CD14-positive monocyte (primary cell): ENCODE measurements at regions not wholly inside any gene's neighbourhood (a gene's known extent, or its start where the extent isn't known, plus 50 kb on each side); places are given as distances from the start of the nearest gene placed in this dataset.
"Not testable (repeated sequence)": the region's sequence is repeated elsewhere in the genome, so short reads cannot be mapped to it uniquely, and the experiment has no call there.

ENCODE experiments used
- DNase-seq, 3 donors: peaks; one replicate each; pipeline ENCODE4 v3.0.0-alpha.2; 2011 to 2022
- H2AFZ ChIP-seq: 2 replicates; pipeline ENCODE4 v1.6.0; 2012; ENCODE audit warnings: mild to moderate bottlenecking, low read depth, low read length, inconsistent platforms; ENCODE audit not compliant: insufficient read depth, poor library complexity, severe bottlenecking
- H3K27ac ChIP-seq, 2 donors: 1 replicate in 1 of 2; 2 replicates in 1 of 2; pipeline ENCODE4 v1.5.1; 2012 to 2013; ENCODE audit warnings: low read length in 2 of 2, control low read depth in 1 of 2, inconsistent platforms in 1 of 2, low read depth in 1 of 2, mild to moderate bottlenecking in 1 of 2
- H3K27me3 ChIP-seq, 2 donors: one replicate each; pipeline versions ENCODE4 v1.6.0 to v1.6.1; 2011 to 2013; ENCODE audit warnings: low read length in 2 of 2; ENCODE audit not compliant: control insufficient read depth in 2 of 2, insufficient read depth in 2 of 2
- H3K36me3 ChIP-seq, 2 donors: replicated peaks in 1 of 2; 1 replicate in 1 of 2; 2 replicates in 1 of 2; pipeline versions ENCODE4 v1.5.1 to v1.6.1; 2012 to 2013; ENCODE audit warnings: low read length in 2 of 2, control low read depth in 1 of 2, inconsistent platforms in 1 of 2, mild to moderate bottlenecking in 1 of 2; ENCODE audit not compliant: insufficient read depth in 2 of 2, control insufficient read depth in 1 of 2
- H3K4me1 ChIP-seq, 2 donors: 1 replicate in 1 of 2; 2 replicates in 1 of 2; pipeline versions ENCODE4 v1.5.1 to v1.6.1; 2012 to 2013; ENCODE audit warnings: low read length in 2 of 2, control low read depth in 1 of 2, inconsistent platforms in 1 of 2, mild to moderate bottlenecking in 1 of 2, moderate library complexity in 1 of 2; ENCODE audit not compliant: insufficient read depth in 2 of 2, control insufficient read depth in 1 of 2
- H3K4me2 ChIP-seq: replicated peaks from 2 replicates; pipeline ENCODE3; 2012; ENCODE audit warnings: low read length, moderate library complexity, mild to moderate bottlenecking; ENCODE audit not compliant: poor library complexity, severe bottlenecking; ENCODE audit errors: extremely low read depth
- H3K4me3 ChIP-seq, 3 experiments: fragments of 200-600 bp in 1 of 3; sonication (generic) in 1 of 3; replicated peaks in 1 of 3; 1 replicate in 2 of 3; 2 replicates in 1 of 3; pipeline ENCODE4 v1.5.1; 2011 to 2013; ENCODE audit warnings: low read length in 3 of 3, mild to moderate bottlenecking in 3 of 3, control low read depth in 2 of 3, low read depth in 2 of 3, inconsistent platforms in 1 of 3, moderate library complexity in 1 of 3
- H3K79me2 ChIP-seq: 2 replicates; pipeline ENCODE4 v1.6.0; 2012; ENCODE audit warnings: mild to moderate bottlenecking, control low read depth, inconsistent platforms, low read length, moderate library complexity; ENCODE audit not compliant: insufficient read depth
- H3K9ac ChIP-seq: 2 replicates; pipeline ENCODE4 v1.6.0; 2017; ENCODE audit warnings: low read length, mild to moderate bottlenecking; ENCODE audit not compliant: insufficient read depth, poor library complexity, severe bottlenecking
- H3K9me3 ChIP-seq, 2 donors: replicated peaks in 1 of 2; 1 replicate in 1 of 2; 2 replicates in 1 of 2; pipeline versions ENCODE4 v1.5.1 to v1.6.1; 2012 to 2013; ENCODE audit warnings: low read length in 2 of 2, control low read depth in 1 of 2; ENCODE audit not compliant: control insufficient read depth in 1 of 2, insufficient read depth in 1 of 2
- H4K20me1 ChIP-seq: 2 replicates; pipeline ENCODE4 v1.6.0; 2012; ENCODE audit warnings: mild to moderate bottlenecking, low read length, control low read depth, moderate library complexity; ENCODE audit not compliant: insufficient read depth
- H3K27ac Mint-ChIP-seq, 7 donors: one replicate each; pipeline ENCODE4 v1.8.0; 2020; ENCODE audit warnings: mild to moderate bottlenecking in 7 of 7, mixed read lengths in 7 of 7, moderate library complexity in 6 of 7, inconsistent platforms in 2 of 7
- H3K27me3 Mint-ChIP-seq, 3 donors: one replicate each; pipeline ENCODE4 v1.8.0; 2021 to 2022; ENCODE audit warnings: low read depth in 3 of 3, mild to moderate bottlenecking in 3 of 3, mixed read lengths in 3 of 3, moderate library complexity in 3 of 3, inconsistent platforms in 1 of 3
- H3K36me3 Mint-ChIP-seq, 2 donors: one replicate each; pipeline ENCODE4 v1.8.0; 2020; ENCODE audit warnings: mixed read lengths in 2 of 2, inconsistent platforms in 1 of 2, mild to moderate bottlenecking in 1 of 2
- H3K4me1 Mint-ChIP-seq: one replicate; pipeline ENCODE4 v1.8.0; 2020; ENCODE audit warnings: mild to moderate bottlenecking, mixed read lengths
- H3K4me3 Mint-ChIP-seq, 2 donors: one replicate each; pipeline ENCODE4 v1.8.0; 2020; ENCODE audit warnings: mild to moderate bottlenecking in 2 of 2, mixed read lengths in 2 of 2, moderate library complexity in 1 of 2
- H3K9me3 Mint-ChIP-seq, 7 donors: one replicate each; pipeline ENCODE4 v1.8.0; 2020 to 2022; ENCODE audit warnings: mixed read lengths in 7 of 7, mild to moderate bottlenecking in 6 of 7, moderate library complexity in 6 of 7, inconsistent platforms in 2 of 7
- WGBS: methylation state at CpG from one replicate; pipeline ENCODE4 v1.1.5; 2013; ENCODE audit warnings: missing lambda C conversion rate; ENCODE audit not compliant: insufficient coverage; 5-methylcytosine and 5-hydroxymethylcytosine counted together
- intact Hi-C, 2 donors: fragments of 100-400 bp; cut with micrococcal nuclease; formaldehyde crosslinking; loops; one replicate each; pipeline versions ENCODE4 v1.15.0 to v1.15.1; 2023
- TF ChIP-seq, protein P1 (sequence below): fragments of 200-600 bp; IDR thresholded peaks from one replicate; pipeline ENCODE4 v1.8.0; 2022; ENCODE audit warnings: antibody characterized with exemption, mild to moderate bottlenecking

DNA sequence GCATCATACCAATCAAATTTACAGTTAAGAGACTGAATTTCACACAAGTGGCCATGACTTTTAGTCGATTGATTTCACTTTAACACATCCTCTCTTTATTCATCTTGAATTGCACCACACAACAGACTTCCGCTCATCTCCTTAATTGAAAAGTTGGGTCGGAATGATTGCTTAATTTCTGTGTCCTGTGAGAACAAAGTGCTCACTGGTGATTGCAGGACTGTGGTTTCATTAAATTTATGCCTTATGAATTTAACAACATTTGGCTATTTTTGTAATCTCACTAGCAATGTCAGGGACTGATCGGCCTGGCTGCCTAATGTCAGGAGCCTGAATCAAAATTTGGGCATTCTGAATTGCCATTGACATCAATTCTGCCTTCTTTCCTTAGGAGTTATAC lies 1447.3 kb upstream of the ACO1 start:
- Histone ChIP-seq H3K79me2 (no peaks in the 10 kb centered on the region), H3K9ac (no peak overlapping the region), H3K4me3 (no peak overlapping the region), H3K4me1 (no peaks in the 10 kb centered on the region), H3K36me3 (no peaks in the 10 kb centered on the region), H4K20me1 (no peaks in the 10 kb centered on the region), H3K27ac (no peak overlapping the region), H3K27me3 (no peaks in the 10 kb centered on the region), H3K9me3 (no peaks in the 10 kb centered on the region), H2AFZ (no peak overlapping the region), H3K4me2 (no peak overlapping the region)
- TF ChIP-seq, protein P1, sequence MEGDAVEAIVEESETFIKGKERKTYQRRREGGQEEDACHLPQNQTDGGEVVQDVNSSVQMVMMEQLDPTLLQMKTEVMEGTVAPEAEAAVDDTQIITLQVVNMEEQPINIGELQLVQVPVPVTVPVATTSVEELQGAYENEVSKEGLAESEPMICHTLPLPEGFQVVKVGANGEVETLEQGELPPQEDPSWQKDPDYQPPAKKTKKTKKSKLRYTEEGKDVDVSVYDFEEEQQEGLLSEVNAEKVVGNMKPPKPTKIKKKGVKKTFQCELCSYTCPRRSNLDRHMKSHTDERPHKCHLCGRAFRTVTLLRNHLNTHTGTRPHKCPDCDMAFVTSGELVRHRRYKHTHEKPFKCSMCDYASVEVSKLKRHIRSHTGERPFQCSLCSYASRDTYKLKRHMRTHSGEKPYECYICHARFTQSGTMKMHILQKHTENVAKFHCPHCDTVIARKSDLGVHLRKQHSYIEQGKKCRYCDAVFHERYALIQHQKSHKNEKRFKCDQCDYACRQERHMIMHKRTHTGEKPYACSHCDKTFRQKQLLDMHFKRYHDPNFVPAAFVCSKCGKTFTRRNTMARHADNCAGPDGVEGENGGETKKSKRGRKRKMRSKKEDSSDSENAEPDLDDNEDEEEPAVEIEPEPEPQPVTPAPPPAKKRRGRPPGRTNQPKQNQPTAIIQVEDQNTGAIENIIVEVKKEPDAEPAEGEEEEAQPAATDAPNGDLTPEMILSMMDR: no peak
- intact Hi-C loops: no loop called here
- Mint-ChIP-seq H3K36me3 (no peaks in the 10 kb centered on the region), H3K4me1 (no peaks in the 10 kb centered on the region), H3K27me3 (no peaks in the 10 kb centered on the region), H3K27ac (no peak overlapping the region), H3K4me3 (no peak overlapping the region), H3K9me3 (peaks cover 0 to 2% (median 0%) of the 10 kb centered on the region in 7 donors)
- no CpG with 5 or more reads among the region's 4 CpGs for WGBS
- no peak for DNase-seq

DNA sequence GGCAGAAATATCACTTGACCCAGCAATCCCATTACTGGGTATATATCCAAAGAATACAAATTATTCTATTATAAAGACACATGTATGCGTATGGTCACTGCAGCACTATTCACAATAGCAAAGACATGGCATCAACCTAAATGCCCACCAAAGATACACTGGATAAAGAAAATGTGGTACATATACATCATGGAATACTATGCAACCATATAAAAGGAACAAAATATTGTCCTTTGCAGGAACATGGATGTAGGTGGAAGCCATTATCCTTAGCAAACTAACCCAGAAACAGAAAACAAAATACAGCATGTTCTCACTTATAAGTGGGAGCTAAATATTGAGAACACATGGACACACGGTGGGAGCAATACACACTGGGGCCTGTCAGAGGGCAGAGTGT lies 1441.6 kb upstream of the ACO1 start:
- H3K27me3 Mint-ChIP-seq, H2AFZ ChIP-seq, intact Hi-C loops, H3K4me2 ChIP-seq, H3K4me3 ChIP-seq, H3K79me2 ChIP-seq, H3K27ac ChIP-seq, H3K27me3 ChIP-seq, DNase-seq, H3K9ac ChIP-seq, H3K4me1 Mint-ChIP-seq, H3K27ac Mint-ChIP-seq, H4K20me1 ChIP-seq, H3K4me3 Mint-ChIP-seq, H3K36me3 ChIP-seq, H3K36me3 Mint-ChIP-seq, H3K4me1 ChIP-seq: not testable (repeated sequence)
- peaks cover 0 to 15% (median 6%) of the 10 kb centered on the region in 7 donors for H3K9me3 Mint-ChIP-seq
- WGBS: no CpG with 5 or more reads among the region's 2 CpGs
- peaks cover 0 to 18% of the 10 kb centered on the region in 2 donors for H3K9me3 ChIP-seq
